OCI-LY7 (cell line): ENCODE measurements at regions not wholly inside any gene's neighbourhood (a gene's known extent, or its start where the extent isn't known, plus 50 kb on each side); places are given as distances from the start of the nearest gene placed in this dataset.

Experiments used
- BruUV-seq: library from RNA; stranded (reverse); fragments of 400-500 nt; replicated peaks from 2 replicates; lab custom pipeline; 2021; lab: Mats Ljungman, UMichigan
- CTCF ChIA-PET: fragments of 300-600 bp; sonication (Branson Sonifier 250); formaldehyde crosslinking; loops from one replicate; lab custom pipeline; 2022; ENCODE audit warnings: antibody characterized with exemption; ENCODE audit not compliant: unreplicated experiment; lab: Charles Lee
- POLR2A ChIA-PET: fragments of 300-600 bp; sonication (Branson Sonifier 250); formaldehyde crosslinking; loops from one replicate; lab custom pipeline; 2022; ENCODE audit warnings: antibody characterized with exemption; lab: Charles Lee
- DNase-seq: peaks from one replicate; pipeline ENCODE4 v3.0.0-alpha.2; 2015; ENCODE audit warnings: low spot score
- H2AFZ ChIP-seq: fragments of 200-600 bp; sonication (generic), shearing (Covaris generic); 2 replicates; pipeline ENCODE4 v1.6.1; 2014; ENCODE audit warnings: mild to moderate bottlenecking, antibody characterized with exemption, low read length, moderate library complexity
- H3K27ac ChIP-seq: fragments of 200-600 bp; sonication (generic); 2 replicates; pipeline ENCODE4 v1.5.1; 2014; ENCODE audit warnings: mixed run types, low read depth, mild to moderate bottlenecking, moderate library complexity, low read length, inconsistent platforms; ENCODE audit not compliant: poor library complexity, severe bottlenecking
- H3K36me3 ChIP-seq: fragments of 200-600 bp; sonication (generic); 2 replicates; pipeline ENCODE4 v1.6.1; 2014; ENCODE audit warnings: mild to moderate bottlenecking, antibody characterized with exemption, low read length, moderate library complexity, mixed read lengths; ENCODE audit not compliant: insufficient read depth
- H3K4me1 ChIP-seq: fragments of 200-600 bp; sonication (generic); 2 replicates; pipeline ENCODE4 v1.5.1; 2014; ENCODE audit warnings: mild to moderate bottlenecking, low read length; ENCODE audit not compliant: insufficient read depth, poor library complexity, severe bottlenecking
- H3K4me2 ChIP-seq: fragments of 200-600 bp; sonication (generic); 2 replicates; pipeline ENCODE4 v1.6.1; 2014; ENCODE audit warnings: mild to moderate bottlenecking, low read length
- H3K4me3 ChIP-seq: fragments of 200-600 bp; sonication (generic); 2 replicates; pipeline ENCODE4 v1.5.1; 2014; ENCODE audit warnings: mild to moderate bottlenecking, low read depth, low read length; ENCODE audit not compliant: poor library complexity, severe bottlenecking
- H3K79me2 ChIP-seq: fragments of 200-600 bp; sonication (generic); 2 replicates; pipeline ENCODE4 v1.6.1; 2016; ENCODE audit warnings: low read depth, mild to moderate bottlenecking, low read length, moderate library complexity, mixed read lengths; ENCODE audit not compliant: insufficient read depth
- H3K9me2 ChIP-seq: fragments of 200-600 bp; sonication (generic); 2 replicates; pipeline ENCODE4 v1.6.1; 2016; ENCODE audit warnings: mild to moderate bottlenecking, low read length, mixed read lengths; ENCODE audit not compliant: insufficient read depth
- H3K9me3 ChIP-seq: fragments of 200-600 bp; sonication (generic); 2 replicates; pipeline ENCODE4 v1.6.1; 2014; ENCODE audit warnings: mild to moderate bottlenecking, mixed run types, low read length, mixed read lengths
- H4K20me1 ChIP-seq: fragments of 200-600 bp; sonication (generic); 2 replicates; pipeline ENCODE4 v1.6.1; 2014; ENCODE audit warnings: mild to moderate bottlenecking, antibody characterized with exemption, low read length, moderate library complexity, mixed read lengths; ENCODE audit not compliant: insufficient read depth
- CTCF ChIP-seq: fragments of 200-600 bp; sonication (generic); conservative IDR thresholded peaks from 2 replicates; pipeline ENCODE4 v1.5.1; 2014; ENCODE audit warnings: mild to moderate bottlenecking, antibody characterized with exemption, low read length, moderate library complexity, mixed read lengths
- EZH2phosphoT487 ChIP-seq: fragments of 200-600 bp; sonication (generic); IDR thresholded peaks from 2 replicates; pipeline ENCODE4 v1.6.1; 2018; ENCODE audit warnings: low read depth, borderline replicate concordance, mild to moderate bottlenecking, mixed run types, antibody characterized with exemption, low read length, moderate library complexity, mixed read lengths
- intact Hi-C: fragments of 100-400 bp; cut with micrococcal nuclease; formaldehyde crosslinking; loops from one replicate; pipeline ENCODE4 v1.10.0; 2022; ENCODE audit not compliant: unreplicated experiment

- H2AFZ ChIP-seq: no peak overlapping the region
- ChIA-PET POLR2A (no interaction called here), CTCF (interaction anchor here (0.6 kb wide), 1 partner anchor 236 kb away, joined by 4 read pairs; no protein-coding TSS in a partner anchor)
- intact Hi-C loops: no loop called here
- H3K36me3 ChIP-seq: peaks cover 4% of the 10 kb centered on the region; the same call in 1 of the 2 replicates
- no peak overlapping the region for H3K4me3 ChIP-seq
- no TSS peak for BruUV-seq
- DNase-seq: no peak
- no peak for TF ChIP-seq CTCF
- no peaks in the 10 kb centered on the region for H3K4me1 ChIP-seq
- no peaks in the 10 kb centered on the region for H3K9me2 ChIP-seq
- H4K20me1 ChIP-seq: no peaks in the 10 kb centered on the region
- no peaks in the 10 kb centered on the region for H3K9me3 ChIP-seq
- H3K79me2 ChIP-seq: no peaks in the 10 kb centered on the region
- H3K27ac ChIP-seq: no peak overlapping the region
- H3K4me2 ChIP-seq: no peak overlapping the region
These were observed 105.0 kb downstream of the PTPRS start for GRCh38 chr19:5235458-5236219.

- no peaks in the 10 kb centered on the region for H3K9me3 ChIP-seq
- BruUV-seq: TSS peak; percentile 70
- intact Hi-C loops: no loop called here
- no peaks in the 10 kb centered on the region for H4K20me1 ChIP-seq
- no peak overlapping the region for H2AFZ ChIP-seq
- H3K79me2 ChIP-seq: no peaks in the 10 kb centered on the region
- ChIA-PET POLR2A (no interaction called here), CTCF (no interaction called here)
- TF ChIP-seq EZH2phosphoT487 (no peak), CTCF (no peak)
- no peak for DNase-seq
- H3K27ac ChIP-seq: no peak overlapping the region
- H3K4me2 ChIP-seq: no peak overlapping the region
- peaks cover 4% of the 10 kb centered on the region; the same call in 1 of the 2 replicates for H3K36me3 ChIP-seq
- no peak overlapping the region for H3K4me3 ChIP-seq
- no peaks in the 10 kb centered on the region for H3K9me2 ChIP-seq
- H3K4me1 ChIP-seq: no peaks in the 10 kb centered on the region
These were observed 106.2 kb downstream of the PTPRS start for GRCh38 chr19:5234412-5234811.
